ENCODE measurements at regions not wholly inside any gene's neighbourhood (a gene's known extent, or its start where the extent isn't known, plus 50 kb on each side); places are given as distances from the start of the nearest gene placed in this dataset.

GRCh38 chr11:13208921-13209320, 68.7 kb upstream of the BMAL1 start:
- Histone ChIP-seq H3K27ac (ENCODE audit: extremely low read depth, low read depth, low read length) (no peak overlapping the region), H3K36me3 (ENCODE audit: control insufficient read depth, insufficient read depth, low read length) (no peaks in the 10 kb centered on the region), H3K79me2 (ENCODE audit: control insufficient read depth, insufficient read depth, low read length) (no peaks in the 10 kb centered on the region), H4K20me1 (replicated peaks; ENCODE audit: control insufficient read depth, insufficient read depth, low read length) (no peaks in the 10 kb centered on the region), H3K9me3 (replicated peaks; ENCODE audit: control insufficient read depth, insufficient read depth, low read depth, low read length) (no peaks in the 10 kb centered on the region), H3K4me1 (replicated peaks in 1 of 2; ENCODE audit: control insufficient read depth in 2 of 2, insufficient read depth in 2 of 2, low read length in 2 of 2) (peaks cover 5 to 7% of the 10 kb centered on the region in 2 experiments; a peak in 2 of 5 replicates), H3K4me2 (ENCODE audit: insufficient read depth, low read length) (no peak overlapping the region), H3K9me1 (ENCODE audit: control insufficient read depth, insufficient read depth, low read length) (no peaks in the 10 kb centered on the region), H3K9ac (ENCODE audit: insufficient read depth in 1 of 2, low read depth in 2 of 2, low read length in 2 of 2) (no peak overlapping the region), H2AFZ (ENCODE audit: low read depth, low read length) (no peak overlapping the region), H3K27me3 (ENCODE audit: control insufficient read depth in 2 of 2, insufficient read depth in 2 of 2, low read length in 2 of 2) (peaks cover 15 to 25% of the 10 kb centered on the region in 2 experiments), H3K4me3 (no peak overlapping the region)
- no peak for ATAC-seq
- no peak for DNase-seq (ENCODE audit: extremely low read depth in 1 of 4, low spot score in 3 of 4)
- in situ Hi-C loops (cut with MboI) (loop anchor here (10.0 kb wide), 1 partner anchor 136 kb away; no protein-coding TSS in a partner anchor), intact Hi-C loops (cut with micrococcal nuclease) (no loop called here)
- POLR2A ChIA-PET, result interaction anchor here (0.6 kb wide), 1 partner anchor 177 kb away, joined by 3 read pairs; no protein-coding TSS in a partner anchor
- 0% methylated on average over 3 of the region's 3 CpGs for WGBS (ENCODE audit: insufficient coverage, low coverage, missing lambda C conversion rate)
- TF ChIP-seq RFX1 (IDR thresholded peaks at IDR 0.05) (peak; percentile 63), POLR3G (IDR thresholded peaks at IDR 0.05; ENCODE audit: extremely low read depth, insufficient read length, insufficient replicate concordance) (no peak), EGR1 (conservative IDR thresholded peaks at IDR 0.05) (peak; percentile 57), KLF16 (IDR thresholded peaks at IDR 0.05) (no peak), ZNF41 (CRISPR knock-in tag; conservative IDR thresholded peaks at IDR 0.05) (no peak), KAT2B (IDR thresholded peaks at IDR 0.05; ENCODE audit: low read depth, low read length) (no peak), FOXA1 (IDR thresholded peaks at IDR 0.05; ENCODE audit: borderline replicate concordance) (no peak)
- TF ChIP-seq, protein P1, sequence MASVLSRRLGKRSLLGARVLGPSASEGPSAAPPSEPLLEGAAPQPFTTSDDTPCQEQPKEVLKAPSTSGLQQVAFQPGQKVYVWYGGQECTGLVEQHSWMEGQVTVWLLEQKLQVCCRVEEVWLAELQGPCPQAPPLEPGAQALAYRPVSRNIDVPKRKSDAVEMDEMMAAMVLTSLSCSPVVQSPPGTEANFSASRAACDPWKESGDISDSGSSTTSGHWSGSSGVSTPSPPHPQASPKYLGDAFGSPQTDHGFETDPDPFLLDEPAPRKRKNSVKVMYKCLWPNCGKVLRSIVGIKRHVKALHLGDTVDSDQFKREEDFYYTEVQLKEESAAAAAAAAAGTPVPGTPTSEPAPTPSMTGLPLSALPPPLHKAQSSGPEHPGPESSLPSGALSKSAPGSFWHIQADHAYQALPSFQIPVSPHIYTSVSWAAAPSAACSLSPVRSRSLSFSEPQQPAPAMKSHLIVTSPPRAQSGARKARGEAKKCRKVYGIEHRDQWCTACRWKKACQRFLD (CRISPR knock-in tag; IDR thresholded peaks at IDR 0.05), result no peak
- TF ChIP-seq, protein P2, sequence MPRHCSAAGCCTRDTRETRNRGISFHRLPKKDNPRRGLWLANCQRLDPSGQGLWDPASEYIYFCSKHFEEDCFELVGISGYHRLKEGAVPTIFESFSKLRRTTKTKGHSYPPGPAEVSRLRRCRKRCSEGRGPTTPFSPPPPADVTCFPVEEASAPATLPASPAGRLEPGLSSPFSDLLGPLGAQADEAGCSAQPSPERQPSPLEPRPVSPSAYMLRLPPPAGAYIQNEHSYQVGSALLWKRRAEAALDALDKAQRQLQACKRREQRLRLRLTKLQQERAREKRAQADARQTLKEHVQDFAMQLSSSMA (CRISPR knock-in tag; IDR thresholded peaks at IDR 0.05), result no peak
- no TSS peak for BruUV-seq (replicated peaks)
- CTCF ChIA-PET (ENCODE audit: low intra/inter-chr PET ratio), result no interaction called here
- FAIRE-seq, result no peak
